Effector memory CD4-positive, alpha-beta T cell (primary cell): ENCODE measurements at regions not wholly inside any gene's neighbourhood (a gene's known extent, or its start where the extent isn't known, plus 50 kb on each side); places are given as distances from the start of the nearest gene placed in this dataset.

ENCODE experiments used
- DNase-seq, 3 donors: peaks; one replicate each; pipeline ENCODE4 v3.0.0-alpha.2; 2020
- H3K27ac ChIP-seq: 2 replicates; pipeline ENCODE4 v1.7.0; 2013; ENCODE audit warnings: mild to moderate bottlenecking, low read length, moderate library complexity; ENCODE audit not compliant: insufficient read depth, poor library complexity, severe bottlenecking
- H3K27me3 ChIP-seq: replicated peaks from 2 replicates; pipeline ENCODE4 v1.7.0; 2013; ENCODE audit warnings: mild to moderate bottlenecking, low read length; ENCODE audit not compliant: insufficient read depth, control insufficient read depth, poor library complexity, severe bottlenecking
- H3K36me3 ChIP-seq: 2 replicates; pipeline ENCODE4 v1.7.0; 2013; ENCODE audit warnings: mild to moderate bottlenecking, low read length, moderate library complexity; ENCODE audit not compliant: control insufficient read depth, insufficient read depth
- H3K4me1 ChIP-seq: 2 replicates; pipeline ENCODE4 v1.7.0; 2013; ENCODE audit warnings: low read length, mild to moderate bottlenecking; ENCODE audit not compliant: control insufficient read depth, insufficient read depth, poor library complexity, severe bottlenecking
- H3K4me3 ChIP-seq: 2 replicates; pipeline ENCODE4 v1.7.0; 2013; ENCODE audit warnings: low read length, low read depth, mild to moderate bottlenecking; ENCODE audit not compliant: insufficient read depth, poor library complexity, severe bottlenecking
- H3K9me3 ChIP-seq: 2 replicates; pipeline ENCODE4 v1.7.0; 2013; ENCODE audit warnings: mild to moderate bottlenecking, low read length, moderate library complexity; ENCODE audit not compliant: control insufficient read depth

DNA sequence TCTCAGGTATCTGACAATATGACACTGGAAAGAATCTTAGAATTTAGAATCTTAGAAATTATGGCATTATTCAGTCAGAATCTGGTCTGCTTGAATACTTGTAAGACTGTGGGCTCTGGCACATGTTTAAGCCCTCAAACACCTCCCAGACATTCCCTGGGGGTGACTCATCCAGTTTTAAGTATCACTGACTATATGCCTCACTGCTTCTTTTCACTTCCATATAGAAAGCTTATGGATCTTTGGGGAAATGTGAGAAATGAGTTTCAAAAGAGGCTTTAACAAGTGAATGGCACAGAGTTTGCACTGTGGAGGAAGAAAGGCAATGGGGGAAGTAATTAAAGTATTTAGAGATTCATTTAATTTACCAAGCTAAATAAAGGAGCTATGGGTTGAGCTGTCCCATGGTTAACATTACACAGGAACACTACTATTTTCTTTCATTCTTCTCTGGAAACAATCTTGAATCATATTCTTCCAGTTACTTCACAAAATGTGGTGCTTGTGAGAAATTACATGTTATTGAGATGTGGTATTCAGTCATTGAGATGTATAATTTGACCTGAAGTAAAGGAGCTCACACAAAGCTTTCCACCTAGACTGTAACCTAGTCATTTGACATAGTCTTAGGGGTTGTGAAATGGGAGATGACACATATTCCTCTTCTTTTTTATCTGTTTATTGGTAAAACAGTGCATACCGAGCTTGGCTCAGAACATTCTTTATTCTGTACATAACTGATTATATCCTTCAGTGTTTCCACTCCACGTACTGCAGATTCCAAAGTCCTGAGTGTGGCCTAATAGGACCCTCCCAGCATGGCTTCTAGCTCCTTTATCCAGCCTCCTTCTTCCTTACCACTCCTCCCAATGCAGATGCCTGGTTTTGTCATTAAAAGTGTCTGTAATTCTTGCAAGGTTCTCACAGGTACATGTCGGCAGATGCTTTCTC lies 544.6 kb upstream of the NECTIN3 start:
- no peak overlapping the region for H3K27ac ChIP-seq

GRCh38 chr3:110528305-110529121 lies 543.1 kb upstream of the NECTIN3 start:
- no peaks in the 10 kb centered on the region for H3K9me3 ChIP-seq
- no peak overlapping the region for H3K27ac ChIP-seq
- no peaks in the 10 kb centered on the region for H3K36me3 ChIP-seq
- no peaks in the 10 kb centered on the region for H3K27me3 ChIP-seq
- H3K4me3 ChIP-seq: no peak overlapping the region
- no peaks in the 10 kb centered on the region for H3K4me1 ChIP-seq
- no peak for DNase-seq

More for the DNA sequence above, 544.6 kb upstream of the NECTIN3 start:
- Histone ChIP-seq H3K27me3 (no peaks in the 10 kb centered on the region), H3K4me3 (no peak overlapping the region), H3K36me3 (no peaks in the 10 kb centered on the region), H3K4me1 (no peaks in the 10 kb centered on the region), H3K9me3 (no peaks in the 10 kb centered on the region)
- DNase-seq: no peak

DNA sequence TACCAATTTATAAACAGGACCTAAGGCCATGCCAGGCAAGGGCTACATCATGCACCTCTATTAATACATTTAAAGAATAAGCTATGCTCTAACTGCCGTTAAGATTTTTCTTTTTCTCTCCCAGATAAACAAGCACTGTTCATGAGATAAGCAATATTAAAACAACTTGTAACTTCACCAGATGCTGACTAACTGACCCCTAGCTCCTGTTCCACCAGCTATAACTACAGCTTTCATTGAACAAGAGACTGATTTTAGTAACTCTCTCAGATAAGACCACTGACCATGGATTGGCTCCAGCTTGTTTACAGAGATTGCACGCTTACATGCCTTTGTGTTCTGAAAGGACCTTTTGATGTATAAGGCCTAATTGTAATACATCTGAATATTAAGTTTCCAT lies 540.7 kb upstream of the NECTIN3 start:
- no peak for DNase-seq
- no peaks in the 10 kb centered on the region for H3K4me1 ChIP-seq
- H3K9me3 ChIP-seq: no peaks in the 10 kb centered on the region
- H3K36me3 ChIP-seq: no peaks in the 10 kb centered on the region
- H3K27ac ChIP-seq: no peak overlapping the region
- no peaks in the 10 kb centered on the region for H3K27me3 ChIP-seq
- H3K4me3 ChIP-seq: no peak overlapping the region

DNA sequence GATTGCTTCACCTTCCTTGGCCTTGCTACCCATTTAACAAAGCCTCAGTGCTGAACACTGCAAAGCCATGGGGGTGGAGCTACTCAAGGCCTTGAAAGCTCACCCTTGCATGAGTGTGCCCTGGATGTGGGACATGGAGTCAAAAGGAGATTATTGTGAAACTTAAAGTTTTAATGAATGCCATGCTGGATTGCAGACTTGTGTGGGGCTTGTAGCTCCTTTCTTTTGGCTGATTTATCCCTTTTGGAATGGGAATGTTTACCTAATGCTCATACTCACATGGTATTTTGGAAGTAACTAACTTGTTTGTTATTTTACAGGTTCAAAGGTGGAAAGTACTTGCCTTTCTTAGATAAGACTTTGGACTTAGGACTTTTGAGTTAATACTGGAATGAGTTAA lies 538.5 kb upstream of the NECTIN3 start:
- H3K9me3 ChIP-seq: no peaks in the 10 kb centered on the region
- H3K27me3 ChIP-seq: no peaks in the 10 kb centered on the region
- DNase-seq: no peak
- no peak overlapping the region for H3K27ac ChIP-seq
- H3K4me3 ChIP-seq: no peak overlapping the region
- H3K4me1 ChIP-seq: no peaks in the 10 kb centered on the region
- H3K36me3 ChIP-seq: no peaks in the 10 kb centered on the region

DNA sequence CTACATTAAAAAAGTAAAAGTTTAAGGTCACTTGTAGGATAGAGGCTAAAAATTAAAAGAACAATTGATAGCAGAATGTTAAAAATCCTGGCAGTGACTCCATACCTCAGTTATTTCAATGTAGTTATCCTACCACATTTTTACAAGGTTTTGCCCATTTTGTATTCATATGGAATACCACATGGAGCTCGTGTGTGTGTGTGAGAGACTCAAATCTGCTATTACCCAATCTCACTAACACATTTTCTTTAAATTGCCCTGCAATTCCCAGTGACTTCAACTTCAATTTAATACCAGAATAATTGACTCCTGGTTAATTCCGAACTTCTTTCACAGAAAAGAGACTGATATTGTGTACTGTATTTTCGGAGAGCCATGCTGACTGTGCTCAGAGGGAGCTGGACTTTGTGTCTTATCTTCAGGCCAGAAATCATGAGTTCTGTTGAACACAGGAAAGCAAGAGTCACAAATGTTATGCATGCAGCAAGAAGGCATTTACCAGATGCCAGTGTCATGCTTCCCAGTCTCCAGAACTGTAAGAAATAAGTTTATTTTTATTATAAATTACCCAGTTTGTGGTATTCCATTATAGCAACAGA lies 529.0 kb upstream of the NECTIN3 start:
- no peaks in the 10 kb centered on the region for H3K27me3 ChIP-seq
- no peak overlapping the region for H3K27ac ChIP-seq
- H3K4me1 ChIP-seq: no peaks in the 10 kb centered on the region
- no peak overlapping the region for H3K4me3 ChIP-seq
- DNase-seq: no peak
- no peaks in the 10 kb centered on the region for H3K36me3 ChIP-seq
- no peaks in the 10 kb centered on the region for H3K9me3 ChIP-seq

DNA sequence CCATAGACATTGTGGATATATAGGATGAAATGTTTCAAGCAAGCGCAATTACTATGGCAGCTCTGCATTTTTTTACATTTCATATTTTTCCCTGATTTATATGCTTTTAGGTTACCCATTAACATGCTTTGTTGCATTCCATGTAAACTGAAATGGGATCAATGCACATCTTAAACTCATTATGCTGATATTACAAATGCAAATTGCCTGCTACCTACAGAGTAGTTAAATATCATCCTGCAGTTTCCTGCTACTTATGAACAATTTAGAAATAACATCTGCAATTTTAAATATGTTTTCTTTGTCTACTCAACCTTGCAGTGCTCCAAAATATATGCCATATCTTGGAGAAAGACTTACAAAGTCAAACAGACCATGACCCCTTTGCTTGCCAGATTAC lies 526.9 kb upstream of the NECTIN3 start:
- DNase-seq: no peak
- H3K27me3 ChIP-seq: no peaks in the 10 kb centered on the region
- no peak overlapping the region for H3K27ac ChIP-seq
- no peaks in the 10 kb centered on the region for H3K9me3 ChIP-seq
- no peaks in the 10 kb centered on the region for H3K36me3 ChIP-seq
- H3K4me3 ChIP-seq: no peak overlapping the region
- H3K4me1 ChIP-seq: no peaks in the 10 kb centered on the region

- H3K36me3 ChIP-seq: no peaks in the 10 kb centered on the region
- H3K27me3 ChIP-seq: no peaks in the 10 kb centered on the region
- H3K27ac ChIP-seq: no peak overlapping the region
- no peaks in the 10 kb centered on the region for H3K4me1 ChIP-seq
- no peak overlapping the region for H3K4me3 ChIP-seq
- H3K9me3 ChIP-seq: no peaks in the 10 kb centered on the region
- no peak for DNase-seq
These were observed 521.1 kb upstream of the NECTIN3 start for GRCh38 chr3:110550511-110550910.

- no peaks in the 10 kb centered on the region for H3K36me3 ChIP-seq
- no peak overlapping the region for H3K27ac ChIP-seq
- no peaks in the 10 kb centered on the region for H3K9me3 ChIP-seq
- DNase-seq: no peak
- no peak overlapping the region for H3K4me3 ChIP-seq
- H3K4me1 ChIP-seq: no peaks in the 10 kb centered on the region
- no peaks in the 10 kb centered on the region for H3K27me3 ChIP-seq
These were observed 509.0 kb upstream of the NECTIN3 start for GRCh38 chr3:110562621-110563020.

DNA sequence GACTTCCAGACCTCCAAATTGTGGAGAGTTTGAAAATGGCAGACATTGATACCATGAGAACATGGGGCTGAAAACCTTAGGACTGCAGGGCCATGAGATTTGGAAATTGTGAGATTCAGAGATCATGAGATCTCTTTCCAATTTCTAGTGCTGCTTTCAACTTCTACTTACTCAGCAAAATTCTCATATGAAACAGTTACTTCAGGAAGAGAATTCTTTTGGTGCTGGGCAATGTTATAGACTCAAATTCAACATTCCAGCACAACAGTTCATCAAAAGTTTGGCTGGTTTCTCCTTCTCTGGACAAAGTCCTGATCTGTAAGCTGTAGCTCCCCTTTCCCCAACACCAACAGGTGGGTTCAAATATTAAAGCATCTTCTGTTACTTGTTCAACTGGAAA lies 506.9 kb upstream of the NECTIN3 start:
- H3K27ac ChIP-seq: no peak overlapping the region
- no peaks in the 10 kb centered on the region for H3K27me3 ChIP-seq
- H3K4me1 ChIP-seq: no peaks in the 10 kb centered on the region
- no peaks in the 10 kb centered on the region for H3K36me3 ChIP-seq
- no peaks in the 10 kb centered on the region for H3K9me3 ChIP-seq
- DNase-seq: no peak
- H3K4me3 ChIP-seq: no peak overlapping the region

DNA sequence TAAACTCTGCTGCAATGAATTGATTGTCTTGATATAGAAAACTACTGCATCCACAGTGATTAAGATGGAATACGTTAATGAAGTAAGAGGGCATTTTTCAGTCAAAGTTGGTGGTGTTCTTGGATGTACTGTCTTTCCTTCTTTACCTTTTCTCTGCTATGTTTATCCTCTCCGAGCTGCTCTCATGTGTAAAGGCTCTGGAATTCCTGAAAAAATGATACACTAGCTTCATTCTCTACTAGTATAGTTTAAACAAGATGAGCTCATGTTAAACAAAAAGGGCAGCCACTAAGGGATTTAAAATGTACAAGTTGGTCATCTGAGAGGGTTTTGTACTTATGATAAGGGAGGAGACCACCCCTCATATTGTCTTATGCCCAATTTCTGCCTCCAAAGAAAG lies 504.6 kb upstream of the NECTIN3 start:
- Histone ChIP-seq H3K36me3 (no peaks in the 10 kb centered on the region), H3K9me3 (no peaks in the 10 kb centered on the region), H3K4me3 (no peak overlapping the region), H3K27me3 (no peaks in the 10 kb centered on the region), H3K4me1 (no peaks in the 10 kb centered on the region), H3K27ac (no peak overlapping the region)
- DNase-seq: no peak
